DOHH2 (cell line): ENCODE measurements at regions not wholly inside any gene's neighbourhood (a gene's known extent, or its start where the extent isn't known, plus 50 kb on each side); places are given as distances from the start of the nearest gene placed in this dataset.

Experiments
- CTCF ChIP-seq: fragments of 200-600 bp; sonication (generic); IDR thresholded peaks from one replicate; pipeline ENCODE4 v1.5.1; 2014; ENCODE audit warnings: antibody characterized with exemption, mild to moderate bottlenecking, low read depth, low read length; ENCODE audit not compliant: poor library complexity, severe bottlenecking
- EZH2phosphoT487 ChIP-seq: fragments of 200-600 bp; sonication (generic); IDR thresholded peaks from 2 replicates; pipeline ENCODE4 v1.6.1; 2017; ENCODE audit warnings: borderline replicate concordance, mild to moderate bottlenecking, antibody characterized with exemption, low read length, moderate library complexity, mixed read lengths

GRCh38 chr5:20469390-20469789 is 481.4 kb upstream of the CDH18 start:
- TF ChIP-seq CTCF (no peak), EZH2phosphoT487 (no peak)
